ENCODE measurements at regions not wholly inside any gene's neighbourhood (a gene's known extent, or its start where the extent isn't known, plus 50 kb on each side); places are given as distances from the start of the nearest gene placed in this dataset.

DNA sequence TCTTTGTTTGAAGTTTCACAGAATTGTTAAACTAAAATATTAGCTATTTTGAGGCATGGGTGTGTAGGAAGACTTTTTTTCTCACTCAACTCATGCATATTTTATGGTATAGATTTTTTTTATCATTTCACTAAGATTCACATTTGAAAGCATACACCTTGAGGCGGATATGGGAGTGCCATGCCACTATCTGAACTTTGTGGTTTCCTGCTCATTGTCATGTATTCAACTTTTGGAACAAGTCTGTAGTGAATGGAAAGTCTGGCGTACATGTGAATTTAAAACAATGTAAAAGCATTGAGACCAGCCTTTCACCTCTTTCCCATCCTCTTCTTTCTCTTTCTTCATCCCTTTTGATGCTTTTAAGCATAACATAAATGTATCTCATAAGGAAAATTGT lies 147.9 kb downstream of the TPBG start:
- no peak for TF ChIP-seq POLR2A (IDR thresholded peaks at IDR 0.05)
- TF ChIP-seq, protein P1, sequence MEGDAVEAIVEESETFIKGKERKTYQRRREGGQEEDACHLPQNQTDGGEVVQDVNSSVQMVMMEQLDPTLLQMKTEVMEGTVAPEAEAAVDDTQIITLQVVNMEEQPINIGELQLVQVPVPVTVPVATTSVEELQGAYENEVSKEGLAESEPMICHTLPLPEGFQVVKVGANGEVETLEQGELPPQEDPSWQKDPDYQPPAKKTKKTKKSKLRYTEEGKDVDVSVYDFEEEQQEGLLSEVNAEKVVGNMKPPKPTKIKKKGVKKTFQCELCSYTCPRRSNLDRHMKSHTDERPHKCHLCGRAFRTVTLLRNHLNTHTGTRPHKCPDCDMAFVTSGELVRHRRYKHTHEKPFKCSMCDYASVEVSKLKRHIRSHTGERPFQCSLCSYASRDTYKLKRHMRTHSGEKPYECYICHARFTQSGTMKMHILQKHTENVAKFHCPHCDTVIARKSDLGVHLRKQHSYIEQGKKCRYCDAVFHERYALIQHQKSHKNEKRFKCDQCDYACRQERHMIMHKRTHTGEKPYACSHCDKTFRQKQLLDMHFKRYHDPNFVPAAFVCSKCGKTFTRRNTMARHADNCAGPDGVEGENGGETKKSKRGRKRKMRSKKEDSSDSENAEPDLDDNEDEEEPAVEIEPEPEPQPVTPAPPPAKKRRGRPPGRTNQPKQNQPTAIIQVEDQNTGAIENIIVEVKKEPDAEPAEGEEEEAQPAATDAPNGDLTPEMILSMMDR (IDR thresholded peaks at IDR 0.05) = no peak

Data from suprapubic skin (tissue), 3 donors.